ENCODE measurements at regions not wholly inside any gene's neighbourhood (a gene's known extent, or its start where the extent isn't known, plus 50 kb on each side); places are given as distances from the start of the nearest gene placed in this dataset.
"Not testable (repeated sequence)": the region's sequence is repeated elsewhere in the genome, so short reads cannot be mapped to it uniquely, and the experiment has no call there.

DNA sequence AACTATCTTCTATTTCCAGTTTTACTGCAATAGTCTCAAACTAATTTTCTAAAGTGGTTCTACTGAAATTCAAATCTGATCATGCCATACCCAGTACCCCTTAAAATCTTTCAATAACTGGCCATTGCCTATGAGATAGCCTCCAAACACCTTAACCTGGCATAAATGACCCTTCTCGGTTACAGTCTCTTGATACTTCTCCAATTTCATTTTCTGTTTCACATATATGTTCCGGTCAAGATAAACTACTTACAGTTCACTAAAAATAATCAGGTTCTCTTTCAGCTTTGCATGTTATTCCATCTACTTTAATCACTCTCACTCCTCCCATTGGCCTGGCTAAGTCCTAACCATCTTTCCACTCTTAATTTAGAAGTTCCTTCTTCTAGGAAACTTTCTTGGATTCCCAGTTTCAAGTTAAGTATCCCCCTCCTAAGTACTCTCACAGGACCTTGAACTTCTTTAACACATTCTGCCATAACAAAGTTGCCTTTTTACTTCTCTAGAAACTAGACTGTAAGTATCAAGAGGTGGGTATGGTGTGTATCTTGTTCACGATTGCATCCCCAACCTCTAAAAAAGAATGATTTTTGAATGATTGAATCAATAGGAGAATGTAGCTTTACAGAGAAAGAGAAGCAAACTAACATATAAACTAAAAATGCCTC is 110.2 kb upstream of the RBBP8 start:
- no peak for DNase-seq (ENCODE audit: low spot score in 2 of 2)
- intact Hi-C loops (cut with DNase I; ENCODE audit: low total_unique reads): no loop called here

DNA sequence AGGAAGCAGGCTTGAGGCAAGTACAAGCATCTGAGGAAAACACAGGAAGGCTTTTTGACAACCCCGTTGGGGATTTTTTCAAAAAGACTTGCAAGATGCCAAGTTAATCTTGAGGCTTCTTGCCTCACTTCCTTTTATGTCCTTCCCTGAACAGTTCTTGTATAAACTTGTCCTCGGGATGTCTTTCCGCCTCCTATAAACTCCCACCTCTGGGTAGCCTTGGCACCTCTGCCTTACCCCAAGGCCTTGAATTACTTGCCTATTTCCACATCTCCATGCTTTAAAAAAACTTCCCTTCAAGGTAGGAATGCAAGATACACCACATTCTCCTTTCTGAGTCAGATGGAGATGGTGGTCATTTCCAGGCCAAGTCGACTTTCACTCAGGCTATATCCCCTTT is 106.4 kb upstream of the RBBP8 start:
- no peak overlapping the region for H3K4me3 ChIP-seq (ENCODE audit: low read depth, poor library complexity, severe bottlenecking)
- 48 to 50% methylated on average over 4 of the region's 4 CpGs for WGBS, 2 donors
- intact Hi-C loops (cut with DNase I; ENCODE audit: low total_unique reads): no loop called here
- TF ChIP-seq POLR2A (IDR thresholded peaks at IDR 0.05) (no peak), CTCF (IDR thresholded peaks at IDR 0.05) (no peak)
- DNase-seq (ENCODE audit: low spot score in 2 of 2): peak in 1 of 2 donors; percentile 51

More for the DNA sequence above, 110.2 kb upstream of the RBBP8 start:
- WGBS, 2 donors: 85 to 89% methylated on average over 3 of the region's 3 CpGs
- TF ChIP-seq CTCF (IDR thresholded peaks at IDR 0.05) (no peak), POLR2A (IDR thresholded peaks at IDR 0.05) (no peak)
- H3K4me3 ChIP-seq (ENCODE audit: low read depth, poor library complexity, severe bottlenecking): no peak overlapping the region

DNA sequence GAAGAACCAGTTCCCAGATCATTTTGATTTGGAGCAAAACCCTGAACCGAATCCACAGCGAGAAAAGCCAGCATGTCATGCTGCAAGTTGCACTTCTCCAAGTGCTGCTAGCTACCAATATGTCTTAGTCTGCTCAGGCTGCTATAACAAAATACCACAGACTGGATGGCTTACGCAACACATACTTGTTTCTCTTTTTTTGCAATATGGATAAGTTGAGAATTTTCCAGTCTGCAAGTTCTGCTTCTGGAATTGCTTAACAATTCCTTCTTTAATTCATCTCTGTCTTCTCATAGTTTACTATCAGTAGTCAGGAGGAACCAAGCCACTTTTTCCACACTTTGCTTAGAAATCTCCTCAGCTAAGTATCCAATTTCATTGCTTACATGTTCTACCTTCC is 105.9 kb upstream of the RBBP8 start:
- no peak overlapping the region for H3K4me3 ChIP-seq (ENCODE audit: low read depth, poor library complexity, severe bottlenecking)
- TF ChIP-seq CTCF (IDR thresholded peaks at IDR 0.05): no peak
- no peak for TF ChIP-seq POLR2A (IDR thresholded peaks at IDR 0.05)
- intact Hi-C loops (cut with DNase I; ENCODE audit: low total_unique reads): no loop called here
- 65 to 67% methylated on average over 3 of the region's 3 CpGs for WGBS, 2 donors
- DNase-seq (ENCODE audit: low spot score in 2 of 2): no peak

GRCh38 chr18:22827741-22828140 is 105.4 kb upstream of the RBBP8 start:
- no peak for DNase-seq (ENCODE audit: low spot score in 2 of 2)
- WGBS, 2 donors: 96 to 100% methylated on average over 1 of the region's 1 CpG
- intact Hi-C loops (cut with DNase I; ENCODE audit: low total_unique reads): no loop called here
- TF ChIP-seq CTCF (IDR thresholded peaks at IDR 0.05) (no peak), POLR2A (IDR thresholded peaks at IDR 0.05) (no peak)
- no peak overlapping the region for H3K4me3 ChIP-seq (ENCODE audit: low read depth, poor library complexity, severe bottlenecking)

GRCh38 chr18:22828171-22828570 is 105.0 kb upstream of the RBBP8 start:
- intact Hi-C loops (cut with DNase I; ENCODE audit: low total_unique reads): no loop called here
- no peak overlapping the region for H3K4me3 ChIP-seq (ENCODE audit: low read depth, poor library complexity, severe bottlenecking)
- DNase-seq (ENCODE audit: low spot score in 2 of 2): no peak
- TF ChIP-seq POLR2A (IDR thresholded peaks at IDR 0.05) (no peak), CTCF (IDR thresholded peaks at IDR 0.05) (no peak)
- WGBS, 2 donors: 48 to 68% methylated on average over 1 of the region's 1 CpG

GRCh38 chr18:22828583-22828982 is 104.5 kb upstream of the RBBP8 start:
- intact Hi-C loops (cut with DNase I; ENCODE audit: low total_unique reads); DNase-seq (ENCODE audit: low spot score in 2 of 2); H3K4me3 ChIP-seq (ENCODE audit: low read depth, poor library complexity, severe bottlenecking): not testable (repeated sequence)
- WGBS, 2 donors: 85 to 90% methylated on average over 6 of the region's 6 CpGs

All from lower leg skin (tissue), 4 donors.